ENCODE measurements at regions not wholly inside any gene's neighbourhood (a gene's known extent, or its start where the extent isn't known, plus 50 kb on each side); places are given as distances from the start of the nearest gene placed in this dataset.

GRCh38 chr7:18235819-18236218, 208.2 kb upstream of the PRPS1L1 start:
- no peak overlapping the region for H3K14ac ChIP-seq (replicated peaks; ENCODE audit: low read depth, low read length)
- H2AK5ac ChIP-seq (ENCODE audit: low read depth, low read length): no peak overlapping the region
- no TSS peak for BruUV-seq (replicated peaks)
- H4K20me1 ChIP-seq (ENCODE audit: insufficient read depth, low read length): no peaks in the 10 kb centered on the region
- H3K56ac ChIP-seq (ENCODE audit: extremely low read depth, insufficient read depth, low read length): no peak overlapping the region
- no peak overlapping the region for H3K4me2 ChIP-seq (ENCODE audit: low read depth, low read length)
- dilution Hi-C loops (cut with HindIII; ENCODE audit: low sequenced_read_pairs, unreplicated experiment): no loop called here
- no peaks in the 10 kb centered on the region for H3K36me3 ChIP-seq (ENCODE audit: control insufficient read depth, insufficient read depth, low read length)
- WGBS, 2 experiments (ENCODE audit: extremely low coverage in 2 of 2, insufficient read length in 1 of 2): 80% methylated on average over 1 of the region's 2 CpGs; no CpG with 5 or more reads in 1 of the 2 experiments
- no peak overlapping the region for H2BK20ac ChIP-seq (ENCODE audit: low read depth, low read length)
- no peak overlapping the region for H3K18ac ChIP-seq (ENCODE audit: low read depth, low read length)
- H2AFZ ChIP-seq (replicated peaks; ENCODE audit: low read length, poor library complexity): no peak overlapping the region
- in situ Hi-C loops (cut with MboI; ENCODE audit: low sequenced_read_pairs): no loop called here
- no peaks in the 10 kb centered on the region for H3K9me1 ChIP-seq (ENCODE audit: insufficient read depth, low read length)
- H2AK9ac ChIP-seq (replicated peaks; ENCODE audit: low read depth, low read length, poor library complexity): no peak overlapping the region
- DNase-seq (no peak), ATAC-seq (ENCODE audit: low read depth) (no peak)
- H3K4ac ChIP-seq (ENCODE audit: low read depth, low read length): no peak overlapping the region
- H3K4me3 ChIP-seq (ENCODE audit: insufficient read depth, low read depth, low read length): no peak overlapping the region
- no peaks in the 10 kb centered on the region for H3K9me3 ChIP-seq (ENCODE audit: control insufficient read depth, insufficient read depth, low read length)
- H2BK5ac ChIP-seq (ENCODE audit: low read depth, low read length, poor library complexity, severe bottlenecking): no peak overlapping the region
- no peak overlapping the region for H3K27ac ChIP-seq (ENCODE audit: insufficient read depth, low read length)
- no peaks in the 10 kb centered on the region for H3K27me3 ChIP-seq (ENCODE audit: control insufficient read depth, insufficient read depth, low read length)
- H2BK120ac ChIP-seq (ENCODE audit: low read depth, low read length): no peak overlapping the region
- H3K79me1 ChIP-seq (ENCODE audit: low read depth in 1 of 2, low read length in 2 of 2): no peaks in the 10 kb centered on the region
- no peak overlapping the region for H2BK15ac ChIP-seq (ENCODE audit: low read depth, low read length)
- POLR2A ChIA-PET (ENCODE audit: unreplicated experiment): no interaction called here
- intact Hi-C loops (cut with micrococcal nuclease): no loop called here
- TF ChIP-seq FOS (IDR thresholded peaks at IDR 0.05; ENCODE audit: low read depth, low read length): no peak
- TF ChIP-seq MAZ (IDR thresholded peaks at IDR 0.05; ENCODE audit: borderline replicate concordance, low read depth, low read length): no peak
- H4K8ac ChIP-seq (ENCODE audit: low read depth in 2 of 2, low read length in 2 of 2): no peak overlapping the region
- H4K91ac ChIP-seq (ENCODE audit: insufficient read depth, low read depth, low read length): no peak overlapping the region
- H3K9ac ChIP-seq (ENCODE audit: low read depth, low read length): no peak overlapping the region
- no peak overlapping the region for H4K5ac ChIP-seq (ENCODE audit: low read depth, low read length)
- no peak overlapping the region for H3K23ac ChIP-seq (ENCODE audit: low read depth, low read length)
- CTCF ChIA-PET: no interaction called here
- no peaks in the 10 kb centered on the region for H3K4me1 ChIP-seq (ENCODE audit: control insufficient read depth, insufficient read depth, low read length)

Measured in IMR-90 (cell line).